SKM-1 (cell line): ENCODE measurements at regions not wholly inside any gene's neighbourhood (a gene's known extent, or its start where the extent isn't known, plus 50 kb on each side); places are given as distances from the start of the nearest gene placed in this dataset.

Experiments used
- DNase-seq: peaks from one replicate; lab custom pipeline; 2025; ENCODE audit not compliant: unreplicated experiment; lab: John Stamatoyannopoulos, UW

DNA sequence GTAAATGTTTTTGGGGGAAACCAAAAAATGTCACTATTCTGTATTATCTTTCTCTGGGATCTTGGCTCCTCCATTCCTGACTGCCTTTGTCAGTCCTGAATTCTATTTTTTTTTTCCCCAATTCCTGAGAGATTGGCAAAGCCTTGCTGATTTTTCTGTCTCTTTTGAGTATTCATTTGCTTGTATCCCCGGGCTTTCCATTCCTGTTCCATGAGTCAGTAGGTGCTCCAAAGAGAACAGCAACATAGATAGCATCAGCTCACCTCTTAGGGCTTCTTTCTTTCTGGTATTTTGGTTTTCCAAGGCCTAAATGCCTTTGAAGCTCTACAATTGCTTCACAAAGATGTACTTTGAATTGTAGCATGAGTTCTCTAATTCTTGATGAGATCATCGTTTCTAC lies 271.7 kb upstream of the LRRC3B start:
- DNase-seq = no peak

- no peak for DNase-seq
Measured at GRCh38 chr3:26353097-26353496, 269.5 kb upstream of the LRRC3B start.

GRCh38 chr3:26358405-26358804 lies 264.2 kb upstream of the LRRC3B start:
- no peak for DNase-seq

- no peak for DNase-seq
Measured at GRCh38 chr3:26365706-26366105, 256.9 kb upstream of the LRRC3B start.

DNA sequence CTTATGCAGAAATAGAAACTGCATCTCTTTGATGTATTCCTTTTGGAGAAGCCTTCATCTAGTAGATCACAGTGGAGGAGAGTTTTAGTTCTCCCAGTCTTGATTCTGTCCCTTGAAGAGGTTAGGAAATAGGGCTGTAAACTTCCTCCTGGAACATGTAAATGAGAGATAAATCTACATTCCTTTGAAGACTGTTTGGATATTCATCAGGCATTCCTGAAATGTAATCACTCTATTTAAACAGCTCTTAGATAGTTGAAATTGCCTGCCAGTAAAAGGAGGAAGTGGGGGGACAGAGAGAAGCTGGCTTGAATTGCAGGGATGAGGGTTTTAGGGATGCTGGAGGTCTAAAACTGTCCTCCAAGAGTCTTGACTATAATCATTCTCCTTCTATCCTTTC lies 254.3 kb upstream of the LRRC3B start:
- no peak for DNase-seq

DNA sequence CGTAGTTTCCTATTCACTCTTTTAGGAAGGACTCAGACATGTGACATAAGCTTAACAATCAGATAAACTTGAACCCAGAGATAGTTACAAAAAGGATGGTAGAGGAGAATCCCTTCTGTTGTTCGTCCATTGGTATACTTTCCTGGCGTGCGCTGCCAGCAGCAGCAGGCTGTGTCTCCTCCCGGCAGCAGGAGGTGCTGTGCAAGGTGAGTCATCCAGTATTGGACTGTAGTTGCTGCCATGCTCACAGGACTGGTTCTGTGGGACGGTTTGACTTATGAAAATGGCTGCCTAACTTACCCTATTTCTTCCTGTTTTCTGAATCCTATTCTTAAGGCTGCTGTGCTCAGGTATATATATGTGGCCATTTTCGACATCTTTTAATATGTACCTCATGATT lies 253.4 kb upstream of the LRRC3B start:
- no peak for DNase-seq

GRCh38 chr3:26375843-26376530 lies 246.6 kb upstream of the LRRC3B start:
- no peak for DNase-seq

GRCh38 chr3:26381411-26381810 lies 241.2 kb upstream of the LRRC3B start:
- DNase-seq = no peak

GRCh38 chr3:26406636-26407035 lies 215.9 kb upstream of the LRRC3B start:
- DNase-seq = no peak

GRCh38 chr3:26418553-26418952 lies 204.0 kb upstream of the LRRC3B start:
- no peak for DNase-seq

- no peak for DNase-seq
Measured at GRCh38 chr3:26422415-26422814, 200.2 kb upstream of the LRRC3B start.

GRCh38 chr3:26425076-26425475 lies 197.5 kb upstream of the LRRC3B start:
- DNase-seq = no peak

DNA sequence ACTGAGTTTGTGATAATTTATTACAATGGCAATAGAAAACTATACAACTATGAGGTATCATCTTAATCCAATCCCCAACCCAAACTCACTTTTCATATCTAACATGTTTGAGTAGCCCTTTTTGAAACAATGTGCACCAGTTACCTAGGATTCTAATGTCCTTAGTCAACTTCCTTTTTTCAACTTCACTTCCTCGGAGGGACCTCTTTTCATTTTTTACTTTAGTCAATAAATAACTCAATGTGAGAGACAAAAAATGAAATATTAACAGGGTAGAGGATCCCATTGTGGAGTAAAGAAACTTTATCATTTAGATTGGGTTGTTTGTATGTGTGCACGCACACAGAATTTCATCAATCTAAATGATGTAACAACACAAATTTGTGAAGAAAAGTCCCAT lies 193.6 kb upstream of the LRRC3B start:
- no peak for DNase-seq

- DNase-seq = no peak
Measured at GRCh38 chr3:26437678-26438077, 184.9 kb upstream of the LRRC3B start.

- DNase-seq = no peak
Measured at GRCh38 chr3:26438325-26438940, 184.1 kb upstream of the LRRC3B start.

DNA sequence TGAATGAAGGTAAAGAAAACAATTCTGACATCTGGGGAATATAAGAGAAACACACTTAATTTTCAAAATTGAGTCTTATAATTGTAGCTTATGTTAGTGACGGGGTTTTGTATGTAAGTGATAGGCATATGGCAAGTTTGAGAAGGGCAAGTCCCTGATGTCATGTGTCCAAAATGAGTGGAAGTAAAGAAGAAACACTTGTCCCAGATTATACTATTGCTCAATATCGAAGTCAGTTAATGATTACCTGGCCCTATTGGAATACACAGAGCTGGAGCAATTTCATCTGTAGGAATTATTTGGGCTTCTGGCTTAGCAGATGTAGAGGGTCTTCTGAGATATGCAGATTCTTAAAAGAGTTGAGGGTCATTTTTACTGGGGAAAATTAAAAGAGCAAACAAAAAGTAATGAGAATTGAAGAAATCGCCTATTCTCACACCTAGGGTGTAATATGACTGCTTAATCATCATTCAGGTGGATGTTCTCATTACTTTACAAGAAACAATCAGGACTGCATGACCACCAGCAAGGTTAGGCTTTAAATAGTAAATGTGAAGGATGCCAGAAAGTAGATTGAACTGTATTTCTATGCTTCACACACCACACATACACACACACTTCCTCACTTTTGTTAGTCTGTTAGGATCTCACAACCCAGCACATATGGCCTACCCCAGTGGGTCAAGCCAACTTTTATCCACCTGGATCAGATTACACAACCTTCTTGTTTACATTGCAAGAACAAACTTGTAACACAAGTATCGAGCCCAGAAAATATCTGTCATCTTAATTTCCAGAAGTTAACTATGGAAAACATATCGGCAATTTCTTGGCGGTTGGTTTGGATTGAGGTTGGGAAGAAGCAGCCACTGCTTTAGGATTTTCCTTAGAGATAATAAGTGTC lies 183.3 kb upstream of the LRRC3B start:
- no peak for DNase-seq

DNA sequence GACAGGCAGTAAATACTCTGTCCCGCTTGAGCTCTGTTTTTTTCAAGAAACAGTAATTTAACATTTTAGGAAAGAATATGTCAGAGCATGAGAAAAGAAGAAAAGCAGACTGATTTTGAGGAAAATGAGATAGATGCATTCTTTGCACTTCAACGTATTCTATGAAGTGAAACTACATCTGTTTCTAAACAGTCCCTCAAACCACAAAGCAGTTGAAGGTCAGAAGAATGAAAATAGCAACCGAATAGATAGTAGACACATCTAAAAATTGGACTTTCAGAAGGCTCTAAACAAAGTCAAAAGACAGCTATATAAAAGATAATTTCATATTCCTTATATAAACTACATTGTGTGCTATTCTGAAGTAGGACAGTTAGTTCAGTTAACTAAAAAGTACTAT lies 172.6 kb upstream of the LRRC3B start:
- DNase-seq = no peak

DNA sequence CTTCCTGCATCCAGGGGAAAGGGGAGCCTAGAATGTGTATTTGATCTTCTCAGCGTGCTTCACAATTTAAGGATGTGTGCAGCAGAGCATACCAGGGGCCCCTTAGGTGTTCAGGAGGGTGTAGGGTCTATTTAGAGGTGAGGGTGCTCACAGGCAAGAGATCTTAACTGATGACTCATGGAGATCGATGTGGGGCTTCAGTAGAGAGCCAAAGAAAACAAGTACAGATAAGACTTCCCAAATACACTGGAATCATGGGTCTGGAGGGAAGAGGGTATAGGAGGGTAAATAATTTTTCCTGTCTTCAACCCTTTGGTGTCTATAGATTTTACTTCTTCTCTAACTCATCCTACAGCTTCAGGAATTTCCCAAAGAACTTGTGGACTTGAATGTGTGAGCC lies 170.2 kb upstream of the LRRC3B start:
- DNase-seq = no peak

- no peak for DNase-seq
Measured at GRCh38 chr3:26460985-26461384, 161.6 kb upstream of the LRRC3B start.

GRCh38 chr3:26472345-26472744 lies 150.2 kb upstream of the LRRC3B start:
- no peak for DNase-seq

DNA sequence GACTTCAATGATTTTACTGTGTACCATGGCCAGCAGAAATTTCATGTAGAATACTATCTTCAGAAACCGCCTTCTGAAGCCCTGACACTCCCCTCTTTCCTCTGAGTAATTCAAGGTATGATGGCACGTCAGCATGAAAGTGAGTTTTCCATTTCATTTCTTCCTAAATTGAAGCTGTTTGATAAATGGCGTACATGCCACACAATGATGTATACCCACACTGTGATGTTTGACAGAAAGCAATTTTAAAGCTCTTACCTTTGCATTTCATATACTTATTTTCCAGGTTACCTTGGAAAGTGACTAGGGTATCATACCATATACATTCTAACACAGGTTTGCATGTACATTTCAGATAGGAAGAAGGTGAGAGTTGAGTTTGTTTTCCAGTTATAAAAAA lies 147.9 kb upstream of the LRRC3B start:
- no peak for DNase-seq

DNA sequence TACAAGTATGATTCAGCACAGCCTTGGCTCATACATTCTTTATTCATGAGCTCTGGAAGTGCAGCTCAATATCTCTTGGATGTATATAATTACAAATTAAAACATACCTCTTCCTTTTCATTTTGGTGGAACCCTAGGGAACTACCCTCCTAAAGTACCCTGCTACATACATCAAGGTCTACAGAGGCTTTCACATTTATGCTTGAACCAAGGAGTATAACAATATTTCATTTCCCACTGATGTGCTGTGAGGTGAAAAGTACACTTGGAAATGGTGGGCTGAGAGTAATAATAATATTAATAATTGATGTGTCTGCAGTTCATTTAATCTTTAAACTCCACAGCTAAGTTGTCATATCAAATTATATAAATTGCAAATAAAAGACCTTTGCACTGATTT lies 142.2 kb upstream of the LRRC3B start:
- no peak for DNase-seq
